Right ventricle myocardium superior (tissue), 1 donor: ENCODE measurements at regions not wholly inside any gene's neighbourhood (a gene's known extent, or its start where the extent isn't known, plus 50 kb on each side); places are given as distances from the start of the nearest gene placed in this dataset.
A peak's percentile ranks its signal among the peaks of the same experiment; 100 is the strongest.

Experiments used
- ATAC-seq: fragments of 200-7000 bp; cut with Tn5 transposase; one replicate; pipeline ENCODE4 v1.9.1; 2020; ENCODE audit warnings: mild to moderate bottlenecking; ENCODE audit not compliant: poor library complexity
- DNase-seq: peaks from one replicate; pipeline ENCODE4 v3.0.0-alpha.2; 2020
- intact Hi-C: fragments of 100-400 bp; cut with DNase I; formaldehyde crosslinking; loops from one replicate; pipeline ENCODE4 v1.11.2; 2022
- donor health status: DM: no; HTN: yes; CAD: no; lungs with severe emphysema.

- intact Hi-C loops = no loop called here
- no peak for ATAC-seq
- no peak for DNase-seq
Measured at GRCh38 chr5:118279540-118280294, 708.6 kb downstream of the DTWD2 start.

GRCh38 chr5:118270526-118270925, 717.8 kb downstream of the DTWD2 start:
- DNase-seq (no peak), ATAC-seq (no peak)
- intact Hi-C loops = no loop called here

DNA sequence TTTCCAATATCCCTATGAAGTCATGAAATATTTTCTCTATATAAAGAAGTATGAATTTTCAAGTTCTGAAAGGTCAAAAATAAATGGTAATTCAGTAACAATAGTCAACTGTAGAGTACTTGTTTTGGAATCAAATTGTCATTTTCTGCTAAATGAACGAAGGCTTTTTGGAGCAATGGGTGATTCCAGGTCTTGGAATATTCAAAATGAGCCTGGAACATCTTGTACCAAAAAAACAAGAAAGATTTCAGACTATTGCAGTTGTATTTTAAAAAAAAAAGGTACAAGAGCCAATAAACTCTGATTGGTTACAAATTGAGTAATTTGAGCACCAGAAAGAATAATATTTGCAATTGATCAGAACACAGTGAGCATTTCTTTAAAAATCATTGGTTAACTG, 730.1 kb downstream of the DTWD2 start:
- intact Hi-C loops = no loop called here
- ATAC-seq (peak; percentile 22), DNase-seq (no peak)

DNA sequence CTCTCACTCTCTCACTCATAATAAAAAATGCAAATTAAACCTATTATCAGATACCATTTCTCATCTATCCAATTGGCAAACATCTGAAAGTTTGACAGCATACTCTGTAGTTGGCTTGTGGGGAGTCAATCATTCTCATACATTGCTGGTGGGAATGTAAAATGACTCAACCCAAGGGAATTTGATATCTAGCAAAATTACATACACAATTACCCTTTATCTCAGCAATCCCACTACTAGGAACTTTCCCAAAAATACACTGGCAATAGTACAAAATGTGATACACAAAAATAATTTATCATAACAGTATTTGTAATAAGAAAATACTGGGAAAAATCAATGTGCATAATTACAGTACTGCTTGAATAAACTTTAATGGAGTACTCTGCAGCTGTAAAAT, 731.3 kb downstream of the DTWD2 start:
- intact Hi-C loops = no loop called here
- ATAC-seq (no peak), DNase-seq (no peak)

GRCh38 chr5:118253225-118254061, 734.9 kb downstream of the DTWD2 start:
- ATAC-seq = peak; percentile 52
- intact Hi-C loops = no loop called here
- no peak for DNase-seq

GRCh38 chr5:118249386-118249785, 739.0 kb downstream of the DTWD2 start:
- intact Hi-C loops = no loop called here
- DNase-seq (no peak), ATAC-seq (no peak)

DNA sequence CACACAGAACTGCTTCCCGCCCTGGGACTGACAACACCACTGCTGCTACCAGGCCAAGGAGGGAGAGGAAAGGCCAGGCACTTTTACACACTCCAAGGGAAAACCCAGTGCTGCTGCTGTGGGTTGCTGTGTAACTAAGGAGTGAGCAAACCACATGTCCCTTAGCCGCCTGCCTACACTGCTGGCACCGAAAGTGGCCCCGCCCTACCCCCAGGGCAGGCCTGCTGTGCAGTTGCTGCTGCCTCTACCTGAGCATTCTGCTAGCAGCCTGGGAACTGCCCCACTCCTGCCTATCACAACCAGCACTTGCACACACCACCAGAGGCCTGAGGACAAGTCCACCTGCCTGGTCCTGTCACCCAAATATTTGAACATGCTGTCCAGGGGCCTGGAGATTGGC, 740.9 kb downstream of the DTWD2 start:
- intact Hi-C loops = no loop called here
- ATAC-seq (no peak), DNase-seq (no peak)

DNA sequence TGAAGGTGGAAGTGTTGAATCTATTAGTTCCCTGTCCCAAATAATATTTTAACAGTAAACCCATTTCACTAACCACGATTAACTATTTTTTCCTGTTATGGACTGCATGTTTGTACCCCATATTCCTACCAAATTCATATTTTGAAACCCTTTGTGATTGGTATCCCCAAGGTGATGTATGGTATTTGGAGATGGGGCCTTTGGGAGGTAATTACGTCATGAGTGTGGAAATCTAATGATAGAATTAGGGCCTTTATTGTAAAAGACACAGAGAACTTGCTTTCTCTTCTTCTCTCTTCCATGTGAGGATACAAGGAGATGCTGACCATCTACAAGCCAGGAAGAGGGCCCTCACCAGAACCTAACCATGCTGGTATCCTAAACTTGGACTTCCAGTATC, 744.7 kb downstream of the DTWD2 start:
- intact Hi-C loops = no loop called here
- no peak for DNase-seq
- no peak for ATAC-seq

DNA sequence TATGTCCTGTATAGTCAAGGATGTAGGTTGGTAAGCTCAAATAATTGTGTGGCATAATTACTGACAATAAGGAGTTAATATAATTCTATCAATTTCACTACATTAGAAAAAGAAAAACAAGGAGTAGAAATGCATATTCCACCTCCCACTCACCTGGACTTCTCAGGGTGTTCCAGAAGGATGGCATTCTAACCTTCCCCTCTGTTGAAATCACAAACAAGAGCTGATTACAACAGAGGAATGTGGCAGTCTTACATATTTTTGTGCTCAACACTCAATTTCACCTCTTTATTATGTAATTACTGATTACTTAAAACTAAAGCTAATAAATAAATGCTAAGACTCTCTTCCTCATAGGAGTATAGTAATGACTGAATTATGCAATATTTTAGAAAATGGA, 745.3 kb downstream of the DTWD2 start:
- no peak for DNase-seq
- intact Hi-C loops = no loop called here
- no peak for ATAC-seq

DNA sequence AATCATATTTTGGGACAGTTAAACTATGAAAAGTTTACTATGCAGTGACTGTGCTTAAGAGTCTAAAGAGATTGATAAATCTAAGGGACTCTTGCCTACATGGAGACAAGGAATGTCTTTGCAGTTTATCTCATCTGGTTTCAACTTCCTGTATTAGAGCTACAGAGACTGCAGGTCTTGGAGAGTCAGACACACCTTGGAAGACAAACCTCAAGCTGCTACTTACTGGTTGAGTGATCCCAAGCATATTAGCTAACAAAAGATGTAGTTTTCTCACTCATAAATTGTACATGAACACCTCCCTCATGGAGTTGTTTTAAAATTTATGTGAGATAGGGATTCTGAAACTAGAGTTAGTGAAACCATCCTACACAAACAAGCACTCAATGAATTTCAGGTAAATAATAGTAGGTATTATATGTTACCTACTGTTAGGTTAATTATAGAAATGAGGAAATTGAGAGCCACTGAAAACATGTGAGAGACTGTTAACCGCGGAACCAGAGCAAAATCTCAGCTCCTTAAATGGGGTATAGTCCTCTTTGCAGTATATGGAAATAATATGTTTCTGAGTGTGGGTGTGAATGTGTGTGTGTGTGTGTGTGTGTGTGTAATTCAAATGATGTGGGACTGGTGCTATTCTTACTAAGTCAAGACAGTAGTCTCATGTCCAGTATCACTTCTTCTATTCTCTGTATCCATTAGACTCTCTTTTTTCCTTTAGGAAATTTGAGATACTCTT, 752.1 kb downstream of the DTWD2 start:
- intact Hi-C loops = no loop called here
- DNase-seq (no peak), ATAC-seq (no peak)

DNA sequence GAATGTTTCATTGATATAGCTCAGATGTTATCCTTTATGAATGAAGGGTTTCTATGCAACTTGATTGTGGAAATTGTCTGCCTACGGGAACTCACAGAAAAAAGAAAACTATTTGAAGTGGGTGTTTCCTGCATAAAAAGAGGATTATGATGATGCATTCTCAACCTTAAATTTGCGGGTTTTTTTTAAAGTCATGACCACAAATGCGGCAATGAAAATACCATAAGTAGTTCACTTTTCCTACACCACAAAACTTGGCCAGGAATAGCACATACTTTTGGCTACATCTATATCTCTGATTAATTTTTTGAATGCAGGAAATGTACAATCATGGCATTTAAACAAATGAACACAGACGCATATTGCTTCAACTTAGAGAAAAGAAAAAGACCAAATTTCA, 754.7 kb downstream of the DTWD2 start:
- intact Hi-C loops = no loop called here

DNA sequence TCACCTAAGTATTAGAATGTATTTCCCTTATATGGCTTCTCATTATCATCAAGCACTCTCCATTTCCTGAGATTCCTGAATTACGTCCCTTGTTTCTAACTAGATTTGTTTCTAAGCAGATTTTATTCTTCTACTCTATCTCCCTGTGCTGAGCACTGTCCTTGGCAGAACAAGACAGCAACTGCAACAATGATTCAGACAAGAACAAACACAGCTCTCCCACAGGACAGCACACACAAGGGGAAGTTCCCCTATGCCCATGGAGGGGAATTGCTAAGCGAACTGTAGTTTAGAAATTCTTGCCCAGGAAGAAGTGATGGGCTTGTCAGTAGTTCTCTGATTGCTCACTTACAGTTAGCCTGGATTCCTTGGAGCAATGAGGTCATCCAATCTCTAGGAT, 759.9 kb downstream of the DTWD2 start:
- ATAC-seq = no peak
- intact Hi-C loops = no loop called here

More for the DNA sequence above, 754.7 kb downstream of the DTWD2 start:
- no peak for ATAC-seq
- DNase-seq = no peak

DNA sequence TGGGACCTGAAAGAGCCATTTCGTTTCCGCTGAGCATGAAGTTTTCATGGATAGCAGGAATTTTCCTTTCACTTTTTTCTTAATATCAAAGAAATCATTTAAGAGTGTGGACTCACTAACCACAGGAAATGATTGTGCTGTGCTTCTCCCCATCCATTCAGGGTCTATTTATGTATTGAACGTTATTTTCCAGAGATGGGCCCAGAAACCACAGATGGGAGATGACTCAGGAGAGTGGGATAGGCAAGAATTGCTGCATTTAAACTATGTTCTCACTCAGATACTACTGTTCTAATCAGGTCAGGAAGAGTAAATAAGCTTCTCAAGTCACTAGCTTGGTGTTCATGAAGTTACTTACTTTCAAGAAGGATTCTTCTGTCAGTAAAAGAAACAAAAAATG, 763.8 kb downstream of the DTWD2 start:
- intact Hi-C loops = no loop called here
- no peak for ATAC-seq

More for the DNA sequence above, 759.9 kb downstream of the DTWD2 start:
- DNase-seq = no peak

DNA sequence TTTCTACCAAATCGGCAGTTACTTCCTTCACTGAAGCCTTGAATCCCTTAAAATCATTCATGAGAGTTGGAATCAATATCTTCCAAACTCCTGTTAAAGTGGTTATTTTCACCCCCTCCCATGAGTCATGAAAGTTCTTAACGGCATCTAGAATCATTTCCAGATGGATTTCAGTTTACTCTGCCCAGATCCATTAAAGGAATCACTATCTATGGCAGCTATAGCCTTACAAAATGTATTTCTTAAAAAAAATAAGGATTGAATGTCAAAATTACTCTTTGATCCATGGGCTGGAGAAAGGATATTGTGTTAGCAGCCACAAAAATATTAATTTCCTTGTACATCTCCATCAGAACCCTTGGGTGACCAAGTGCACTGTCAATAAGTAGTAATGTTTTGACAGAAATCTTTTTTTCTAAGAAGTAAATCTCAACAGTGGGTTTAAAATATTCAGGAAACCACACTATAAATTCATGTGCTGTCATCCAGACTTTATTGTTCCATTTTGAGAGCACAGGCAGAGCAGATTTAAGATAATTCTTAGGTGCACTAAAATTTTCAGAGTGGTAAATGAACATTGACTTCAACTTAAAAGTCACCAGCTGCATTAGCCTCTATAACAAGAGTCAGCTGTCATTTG, 767.7 kb downstream of the DTWD2 start:
- intact Hi-C loops = no loop called here
- DNase-seq (no peak), ATAC-seq (no peak)

More for the DNA sequence above, 763.8 kb downstream of the DTWD2 start:
- DNase-seq = no peak

GRCh38 chr5:118211606-118212005, 776.7 kb downstream of the DTWD2 start:
- intact Hi-C loops = no loop called here
- ATAC-seq (no peak), DNase-seq (no peak)

DNA sequence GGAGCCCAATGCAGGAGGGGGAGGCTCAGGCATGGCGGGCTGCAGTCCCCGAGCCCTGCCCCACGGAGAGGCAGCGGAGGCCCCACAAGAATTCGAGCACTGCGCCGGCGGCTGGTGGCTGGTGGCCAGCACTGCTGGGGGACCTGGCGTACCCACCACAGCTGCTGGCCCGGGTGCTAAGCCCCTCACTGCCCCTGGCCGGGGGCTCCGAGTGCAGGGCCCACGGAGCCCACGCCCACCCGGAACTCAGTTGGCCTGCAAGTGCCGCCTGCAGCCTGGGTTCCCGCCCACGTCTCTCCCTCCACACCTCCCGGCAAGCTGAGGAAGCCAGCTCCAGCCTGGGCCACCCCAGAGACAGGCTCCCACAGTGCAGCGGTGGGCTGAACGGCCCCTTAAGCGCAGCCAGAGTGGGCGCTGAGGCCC, 780.3 kb downstream of the DTWD2 start:
- ATAC-seq = no peak
- intact Hi-C loops = no loop called here
- peak; percentile 30 for DNase-seq

- intact Hi-C loops = no loop called here
- no peak for ATAC-seq
- DNase-seq = no peak
Measured at GRCh38 chr5:118199801-118200200, 788.5 kb downstream of the DTWD2 start.

DNA sequence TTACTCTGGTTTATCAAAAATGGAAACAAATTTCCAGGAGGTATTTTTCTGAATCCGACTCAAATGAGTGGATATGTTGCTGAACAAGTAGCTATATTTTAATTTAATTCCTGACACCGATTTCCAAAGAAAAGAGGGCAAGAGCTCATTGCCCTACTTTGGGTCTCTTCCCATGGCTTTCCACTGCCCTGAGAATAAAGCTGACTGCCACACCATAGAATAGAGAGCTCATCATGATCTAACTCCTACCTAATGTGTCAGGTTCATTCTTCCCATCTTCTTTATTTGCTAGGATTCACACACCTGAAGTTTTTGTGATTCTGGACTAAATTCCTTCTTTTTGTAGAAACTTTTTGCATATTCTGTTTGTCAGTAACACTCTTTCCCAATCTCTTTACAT, 792.1 kb downstream of the DTWD2 start:
- intact Hi-C loops = no loop called here
- ATAC-seq = no peak
- DNase-seq = no peak

DNA sequence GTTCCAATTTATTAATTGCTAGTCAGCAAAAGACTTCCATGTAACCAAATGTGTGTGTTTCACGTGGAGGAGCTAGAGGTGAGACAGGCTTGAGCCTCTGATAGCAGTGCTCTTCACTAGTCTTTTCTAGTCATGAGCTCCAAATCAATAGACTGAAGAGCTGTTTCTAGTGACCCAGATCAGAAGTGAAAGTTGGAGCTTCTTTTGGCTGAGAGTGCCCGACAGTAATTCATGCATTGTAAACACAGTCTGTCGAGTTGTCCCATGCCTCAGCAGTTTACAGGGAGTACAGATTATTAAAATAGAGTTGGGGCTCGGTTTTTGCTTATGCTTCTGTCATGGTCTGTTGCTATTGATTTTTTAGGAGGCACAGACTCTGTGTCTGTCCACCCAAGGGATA, 793.1 kb downstream of the DTWD2 start:
- ATAC-seq (no peak), DNase-seq (no peak)
- intact Hi-C loops = no loop called here
